Neuronal stem cell (in vitro differentiated cells): ENCODE measurements at regions not wholly inside any gene's neighbourhood (a gene's known extent, or its start where the extent isn't known, plus 50 kb on each side); places are given as distances from the start of the nearest gene placed in this dataset.
"Not testable (repeated sequence)": the region's sequence is repeated elsewhere in the genome, so short reads cannot be mapped to it uniquely, and the experiment has no call there.

Experiments used
- DNase-seq: peaks from one replicate; pipeline ENCODE4 v3.0.0-alpha.2; 2013; ENCODE audit warnings: low spot score
- H2AFZ ChIP-seq: one replicate; pipeline ENCODE4 v1.6.1; 2013; ENCODE audit warnings: mild to moderate bottlenecking, low read length, inconsistent platforms
- H2AK5ac ChIP-seq: 2 replicates; pipeline ENCODE4 v1.6.1; 2013; ENCODE audit warnings: low read depth, mild to moderate bottlenecking, inconsistent platforms, low read length, moderate library complexity, mixed read lengths
- H2BK120ac ChIP-seq: 2 replicates; pipeline ENCODE4 v1.6.1; 2013; ENCODE audit warnings: low read depth, mild to moderate bottlenecking, inconsistent platforms, low read length, moderate library complexity, mixed read lengths
- H2BK12ac ChIP-seq: one replicate; pipeline ENCODE4 v1.6.1; 2013; ENCODE audit warnings: low read length, inconsistent platforms
- H2BK15ac ChIP-seq: 2 replicates; pipeline ENCODE4 v1.6.1; 2013; ENCODE audit warnings: mild to moderate bottlenecking, low read length, inconsistent platforms, mixed read lengths
- H2BK5ac ChIP-seq: one replicate; pipeline ENCODE4 v1.6.1; 2013; ENCODE audit warnings: inconsistent platforms, mild to moderate bottlenecking, low read length, moderate library complexity
- H3K14ac ChIP-seq: one replicate; pipeline ENCODE4 v1.6.1; 2013; ENCODE audit warnings: low read length, inconsistent platforms
- H3K18ac ChIP-seq: 2 replicates; pipeline ENCODE4 v1.6.1; 2013; ENCODE audit warnings: low read length, inconsistent platforms
- H3K23ac ChIP-seq: 2 replicates; pipeline ENCODE4 v1.6.1; 2013; ENCODE audit warnings: low read depth, mild to moderate bottlenecking, mixed read lengths, low read length, inconsistent platforms; ENCODE audit not compliant: poor library complexity
- H3K27ac ChIP-seq: replicated peaks from 3 replicates; pipeline ENCODE4 v1.5.1; 2013; ENCODE audit warnings: low read length, inconsistent platforms
- H3K27me3 ChIP-seq, 3 experiments: 2 replicates each; pipeline ENCODE4 v1.6.1; 2013; ENCODE audit warnings: low read length in 3 of 3, mild to moderate bottlenecking in 2 of 3, inconsistent platforms in 1 of 3, low read depth in 1 of 3, mixed read lengths in 1 of 3, moderate library complexity in 1 of 3; ENCODE audit not compliant: control insufficient read depth in 3 of 3, insufficient read depth in 3 of 3
- H3K36me3 ChIP-seq, 2 donors: replicated peaks in 1 of 2; 2 replicates each; pipeline ENCODE4 v1.6.1; 2013; ENCODE audit warnings: low read length in 2 of 2; ENCODE audit not compliant: control insufficient read depth in 2 of 2, insufficient read depth in 2 of 2
- H3K4ac ChIP-seq: 2 replicates; pipeline ENCODE4 v1.6.1; 2013; ENCODE audit warnings: inconsistent platforms, mild to moderate bottlenecking, low read length, moderate library complexity
- H3K4me1 ChIP-seq, 2 donors: 1 replicate in 1 of 2; 2 replicates in 1 of 2; pipeline ENCODE4 v1.6.1; 2013; ENCODE audit warnings: low read length in 2 of 2, low read depth in 1 of 2; ENCODE audit not compliant: control insufficient read depth in 2 of 2, insufficient read depth in 1 of 2
- H3K4me2 ChIP-seq: one replicate; pipeline ENCODE4 v1.6.1; 2013; ENCODE audit warnings: mild to moderate bottlenecking, low read length, inconsistent platforms; ENCODE audit not compliant: insufficient read depth, poor library complexity, severe bottlenecking
- H3K4me3 ChIP-seq, 2 donors: 2 replicates each; pipeline ENCODE4 v1.5.1; 2013; ENCODE audit warnings: low read length in 2 of 2, mild to moderate bottlenecking in 2 of 2, inconsistent platforms in 1 of 2, moderate library complexity in 1 of 2
- H3K79me1 ChIP-seq: one replicate; pipeline ENCODE4 v1.6.1; 2013; ENCODE audit warnings: low read depth, mild to moderate bottlenecking, inconsistent platforms, low read length, moderate library complexity
- H3K9ac ChIP-seq: one replicate; pipeline ENCODE4 v1.6.1; 2013; ENCODE audit warnings: mild to moderate bottlenecking, low read depth, low read length, inconsistent platforms; ENCODE audit not compliant: poor library complexity
- H3K9me3 ChIP-seq, 2 donors: replicated peaks in 1 of 2; 2 replicates each; pipeline versions ENCODE3 to v1.6.1; 2013; ENCODE audit warnings: low read length in 2 of 2, mild to moderate bottlenecking in 2 of 2, inconsistent platforms in 1 of 2, low read depth in 1 of 2, mixed read lengths in 1 of 2, moderate library complexity in 1 of 2; ENCODE audit not compliant: control insufficient read depth in 2 of 2, insufficient read depth in 1 of 2
- H4K8ac ChIP-seq: one replicate; pipeline ENCODE4 v1.6.1; 2013; ENCODE audit warnings: low read depth, mild to moderate bottlenecking, inconsistent platforms, low read length, moderate library complexity
- H4K91ac ChIP-seq: one replicate; pipeline ENCODE4 v1.6.1; 2013; ENCODE audit warnings: low read length, low read depth, mild to moderate bottlenecking, inconsistent platforms; ENCODE audit not compliant: poor library complexity
- WGBS, 2 donors: extraction: QIAGEN DNeasy Blood & Tissue Kit; methylation state at CpG; one replicate each; pipeline ENCODE4 v1.1.7; 2013; ENCODE audit warnings: missing lambda C conversion rate in 2 of 2, mixed read lengths in 1 of 2; ENCODE audit not compliant: insufficient read length in 2 of 2, insufficient replicate concordance in 1 of 2; ENCODE audit errors: extremely low coverage in 2 of 2; 5-methylcytosine and 5-hydroxymethylcytosine counted together

- not testable (repeated sequence) for H4K91ac ChIP-seq, H3K4ac ChIP-seq, H3K4me1 ChIP-seq, H2BK15ac ChIP-seq, H3K18ac ChIP-seq, H2BK12ac ChIP-seq, H3K9ac ChIP-seq, H3K4me3 ChIP-seq, H3K27ac ChIP-seq, H2AK5ac ChIP-seq, H2BK5ac ChIP-seq, H3K14ac ChIP-seq, H3K27me3 ChIP-seq, H2AFZ ChIP-seq, H3K79me1 ChIP-seq, H3K23ac ChIP-seq, H4K8ac ChIP-seq, H3K36me3 ChIP-seq, DNase-seq, H3K4me2 ChIP-seq, H3K9me3 ChIP-seq, H2BK120ac ChIP-seq
- WGBS, 2 donors, result no CpG with 5 or more reads among the region's 3 CpGs
Measured at GRCh38 chr5:34467984-34468383, 188.1 kb upstream of the RAI14 start.

- no peak overlapping the region for H2BK15ac ChIP-seq
- H2AFZ ChIP-seq, result no peak overlapping the region
- H4K8ac ChIP-seq, result no peak overlapping the region
- no peak overlapping the region for H3K4ac ChIP-seq
- H3K9ac ChIP-seq, result no peak overlapping the region
- H2AK5ac ChIP-seq, result no peak overlapping the region
- H3K18ac ChIP-seq, result no peak overlapping the region
- H4K91ac ChIP-seq, result no peak overlapping the region
- no peak overlapping the region for H2BK5ac ChIP-seq
- H3K4me2 ChIP-seq, result no peak overlapping the region
- no peak overlapping the region for H3K23ac ChIP-seq
- H3K79me1 ChIP-seq, result peaks cover 3% of the 10 kb centered on the region
- no peak overlapping the region for H2BK120ac ChIP-seq
- H3K27ac ChIP-seq, result no peak overlapping the region
- H3K9me3 ChIP-seq, result no peaks in the 10 kb centered on the region
- H3K14ac ChIP-seq, result no peak overlapping the region
- H3K4me1 ChIP-seq, result no peaks in the 10 kb centered on the region
- peaks cover 0 to 4% (median 0%) of the 10 kb centered on the region in 3 experiments for H3K27me3 ChIP-seq
- no CpG with 5 or more reads among the region's 3 CpGs for WGBS, 2 donors
- H3K4me3 ChIP-seq, result no peak overlapping the region
- H3K36me3 ChIP-seq, result no peaks in the 10 kb centered on the region
- no peak overlapping the region for H2BK12ac ChIP-seq
- DNase-seq, result no peak
Measured at GRCh38 chr5:34469971-34470370, 186.2 kb upstream of the RAI14 start.

GRCh38 chr5:34474573-34475021 lies 181.5 kb upstream of the RAI14 start:
- Histone ChIP-seq H3K9ac (no peak overlapping the region), H3K18ac (no peak overlapping the region), H2BK12ac (no peak overlapping the region), H4K91ac (no peak overlapping the region), H3K9me3 (peaks cover 0 to 4% of the 10 kb centered on the region in 2 donors), H3K23ac (no peak overlapping the region), H2AFZ (peak overlapping the region; percentile 47), H3K79me1 (no peaks in the 10 kb centered on the region), H3K27me3 (peaks cover 0 to 4% (median 0%) of the 10 kb centered on the region in 3 experiments), H2AK5ac (no peak overlapping the region), H3K4me1 (peaks cover 2 to 5% of the 10 kb centered on the region in 2 donors), H2BK5ac (no peak overlapping the region), H3K14ac (no peak overlapping the region), H2BK120ac (no peak overlapping the region), H3K27ac (no peak overlapping the region), H3K4ac (no peak overlapping the region), H2BK15ac (no peak overlapping the region), H4K8ac (no peak overlapping the region), H3K4me2 (no peak overlapping the region), H3K4me3 (no peak overlapping the region), H3K36me3 (no peaks in the 10 kb centered on the region)
- DNase-seq, result peak; percentile 52
- no CpG with 5 or more reads among the region's 4 CpGs for WGBS, 2 donors

- Histone ChIP-seq H3K4me1 (peaks cover 2 to 8% of the 10 kb centered on the region in 2 donors), H3K4me3 (no peak overlapping the region), H2BK15ac (no peak overlapping the region), H2BK120ac (no peak overlapping the region), H3K9me3 (peaks cover 0 to 4% of the 10 kb centered on the region in 2 donors), H2AFZ (peak overlapping the region; percentile 47), H2BK5ac (no peak overlapping the region), H4K91ac (no peak overlapping the region), H3K23ac (no peak overlapping the region), H4K8ac (no peak overlapping the region), H2BK12ac (no peak overlapping the region), H3K4me2 (no peak overlapping the region), H3K4ac (no peak overlapping the region), H3K27ac (no peak overlapping the region), H2AK5ac (no peak overlapping the region), H3K79me1 (no peaks in the 10 kb centered on the region), H3K18ac (no peak overlapping the region), H3K27me3 (peaks cover 0 to 4% (median 0%) of the 10 kb centered on the region in 3 experiments), H3K36me3 (no peaks in the 10 kb centered on the region), H3K9ac (no peak overlapping the region), H3K14ac (no peak overlapping the region)
- WGBS, 2 donors, result no CpG with 5 or more reads among the region's 13 CpGs
- DNase-seq, result no peak
Measured at GRCh38 chr5:34475249-34475966, 180.7 kb upstream of the RAI14 start.
